ENCODE measurements at regions not wholly inside any gene's neighbourhood (a gene's known extent, or its start where the extent isn't known, plus 50 kb on each side); places are given as distances from the start of the nearest gene placed in this dataset.

DNA sequence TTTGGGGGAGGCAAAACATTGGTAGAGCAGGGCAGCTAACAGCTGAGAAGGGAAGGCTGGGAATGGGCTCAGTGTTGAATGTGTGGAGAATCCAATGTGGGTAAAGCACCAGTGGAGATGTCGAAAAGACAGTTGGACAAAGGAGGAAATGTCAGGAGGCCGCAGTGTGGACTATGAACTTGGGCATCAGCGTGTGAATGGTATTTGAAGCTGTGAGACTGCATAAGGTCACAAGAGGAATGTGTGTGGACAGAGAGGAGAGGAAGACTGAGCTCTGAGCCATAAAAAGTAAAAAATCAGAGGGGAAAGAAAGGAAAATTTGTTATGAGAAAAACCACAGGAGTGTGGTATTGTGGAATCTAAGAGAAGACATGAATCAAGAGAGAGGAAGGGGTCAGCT is 99.4 kb upstream of the ADAMTS16 start:
- TF ChIP-seq POLR2A (IDR thresholded peaks at IDR 0.05), result no peak
- TF ChIP-seq, protein P1, sequence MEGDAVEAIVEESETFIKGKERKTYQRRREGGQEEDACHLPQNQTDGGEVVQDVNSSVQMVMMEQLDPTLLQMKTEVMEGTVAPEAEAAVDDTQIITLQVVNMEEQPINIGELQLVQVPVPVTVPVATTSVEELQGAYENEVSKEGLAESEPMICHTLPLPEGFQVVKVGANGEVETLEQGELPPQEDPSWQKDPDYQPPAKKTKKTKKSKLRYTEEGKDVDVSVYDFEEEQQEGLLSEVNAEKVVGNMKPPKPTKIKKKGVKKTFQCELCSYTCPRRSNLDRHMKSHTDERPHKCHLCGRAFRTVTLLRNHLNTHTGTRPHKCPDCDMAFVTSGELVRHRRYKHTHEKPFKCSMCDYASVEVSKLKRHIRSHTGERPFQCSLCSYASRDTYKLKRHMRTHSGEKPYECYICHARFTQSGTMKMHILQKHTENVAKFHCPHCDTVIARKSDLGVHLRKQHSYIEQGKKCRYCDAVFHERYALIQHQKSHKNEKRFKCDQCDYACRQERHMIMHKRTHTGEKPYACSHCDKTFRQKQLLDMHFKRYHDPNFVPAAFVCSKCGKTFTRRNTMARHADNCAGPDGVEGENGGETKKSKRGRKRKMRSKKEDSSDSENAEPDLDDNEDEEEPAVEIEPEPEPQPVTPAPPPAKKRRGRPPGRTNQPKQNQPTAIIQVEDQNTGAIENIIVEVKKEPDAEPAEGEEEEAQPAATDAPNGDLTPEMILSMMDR (IDR thresholded peaks at IDR 0.05), result no peak
